GM19035 (cell line): ENCODE measurements at regions not wholly inside any gene's neighbourhood (a gene's known extent, or its start where the extent isn't known, plus 50 kb on each side); places are given as distances from the start of the nearest gene placed in this dataset.

Experiments
- ATAC-seq: cut with Tn5 transposase; IDR thresholded peaks from one replicate; pipeline ENCODE4 v1.9.1; 2021; ENCODE audit not compliant: unreplicated experiment

GRCh38 chr5:18027241-18027867 lies 393.1 kb downstream of the TAF11L14 start:
- ATAC-seq = no peak

GRCh38 chr5:18028036-18028435 lies 393.8 kb downstream of the TAF11L14 start:
- no peak for ATAC-seq

- ATAC-seq = no peak
Measured at GRCh38 chr5:18032744-18033143, 398.5 kb downstream of the TAF11L14 start.

- ATAC-seq = no peak
Measured at GRCh38 chr5:18036531-18036930, 402.3 kb downstream of the TAF11L14 start.

- no peak for ATAC-seq
Measured at GRCh38 chr5:18037718-18038117, 403.5 kb downstream of the TAF11L14 start.

GRCh38 chr5:18043344-18043743 lies 409.1 kb downstream of the TAF11L14 start:
- ATAC-seq = no peak

GRCh38 chr5:18048449-18048848 lies 414.2 kb downstream of the TAF11L14 start:
- ATAC-seq = no peak

- ATAC-seq = no peak
Measured at GRCh38 chr5:18050345-18050744, 416.1 kb downstream of the TAF11L14 start.

GRCh38 chr5:18050776-18051175 lies 416.5 kb downstream of the TAF11L14 start:
- ATAC-seq = no peak

GRCh38 chr5:18051953-18052352 lies 417.7 kb downstream of the TAF11L14 start:
- no peak for ATAC-seq

GRCh38 chr5:18052569-18052968 lies 418.3 kb downstream of the TAF11L14 start:
- ATAC-seq = no peak

- no peak for ATAC-seq
Measured at GRCh38 chr5:18057725-18058124, 423.5 kb downstream of the TAF11L14 start.

GRCh38 chr5:18067615-18068014 lies 433.4 kb downstream of the TAF11L14 start:
- no peak for ATAC-seq

GRCh38 chr5:18068826-18069225 lies 434.6 kb downstream of the TAF11L14 start:
- ATAC-seq = no peak

- ATAC-seq = no peak
Measured at GRCh38 chr5:18069790-18070189, 435.5 kb downstream of the TAF11L14 start.

GRCh38 chr5:18072600-18072999 lies 438.3 kb downstream of the TAF11L14 start:
- no peak for ATAC-seq

- ATAC-seq = no peak
Measured at GRCh38 chr5:18074961-18075360, 440.7 kb downstream of the TAF11L14 start.

- ATAC-seq = no peak
Measured at GRCh38 chr5:18078157-18078556, 443.9 kb downstream of the TAF11L14 start.

GRCh38 chr5:18079831-18080230 lies 445.6 kb downstream of the TAF11L14 start:
- ATAC-seq = no peak

- no peak for ATAC-seq
Measured at GRCh38 chr5:18088020-18088579, 453.8 kb downstream of the TAF11L14 start.

- no peak for ATAC-seq
Measured at GRCh38 chr5:18090177-18090576, 455.9 kb downstream of the TAF11L14 start.

- no peak for ATAC-seq
Measured at GRCh38 chr5:18091142-18091541, 456.9 kb downstream of the TAF11L14 start.

- ATAC-seq = no peak
Measured at GRCh38 chr5:18091758-18092157, 457.5 kb downstream of the TAF11L14 start.
